Gastrocnemius medialis (tissue), 4 donors: ENCODE measurements at regions not wholly inside any gene's neighbourhood (a gene's known extent, or its start where the extent isn't known, plus 50 kb on each side); places are given as distances from the start of the nearest gene placed in this dataset.

ENCODE experiments used
- ATAC-seq, 2 donors: fragments of 150-250 bp; one replicate each; pipeline ENCODE4 v1.9.1; 2016
- DNase-seq, 2 donors: peaks; one replicate each; pipeline ENCODE4 v3.0.0-alpha.2; 2019
- H3K27ac ChIP-seq, 4 donors: fragments of 200-600 bp; sonication (generic); 1 replicate in 1 of 4; 2 replicates in 3 of 4; pipeline ENCODE4 v1.5.1; 2016 to 2018; ENCODE audit warnings: mild to moderate bottlenecking in 2 of 4, moderate library complexity in 1 of 4
- H3K27me3 ChIP-seq, 3 donors: fragments of 200-600 bp; sonication (generic) in 2 of 3; 1 replicate in 1 of 3; 2 replicates in 2 of 3; pipeline versions ENCODE4 v1.5.1 to v1.6.0; 2016 to 2019; ENCODE audit warnings: mild to moderate bottlenecking in 1 of 3, moderate library complexity in 1 of 3
- H3K36me3 ChIP-seq, 2 donors: fragments of 200-600 bp; sonication (generic) in 1 of 2; one replicate each; pipeline ENCODE4 v1.5.1; 2017 to 2018
- H3K4me1 ChIP-seq, 2 donors: fragments of 200-600 bp; sonication (generic) in 1 of 2; one replicate each; pipeline ENCODE4 v1.5.1; 2016 to 2017; ENCODE audit warnings: mild to moderate bottlenecking in 2 of 2
- H3K4me3 ChIP-seq, 4 donors: fragments of 200-600 bp; sonication (generic) in 3 of 4; 1 replicate in 1 of 4; 2 replicates in 3 of 4; pipeline ENCODE4 v1.5.1; 2016 to 2019; ENCODE audit warnings: mild to moderate bottlenecking in 2 of 4
- H3K9me3 ChIP-seq, 3 donors: fragments of 200-600 bp; sonication (generic) in 2 of 3; 1 replicate in 1 of 3; 2 replicates in 2 of 3; pipeline ENCODE4 v1.5.1; 2016 to 2019
- POLR2A ChIP-seq, 2 donors: fragments of 450-650 bp; IDR thresholded peaks; one replicate each; pipeline ENCODE4 v1.6.1; 2017; ENCODE audit warnings: antibody characterized with exemption in 2 of 2, mild to moderate bottlenecking in 2 of 2, moderate library complexity in 2 of 2
- in situ Hi-C, 4 donors: fragments of 200-750 bp; cut with MboI; loops; one replicate each; pipeline versions ENCODE4 v1.15.0 to v1.8.0; 2017; ENCODE audit warnings: low sequenced_read_pairs in 4 of 4
- intact Hi-C: fragments of 100-400 bp; cut with DNase I; formaldehyde crosslinking; loops from one replicate; pipeline ENCODE4 v1.15.1; 2023; ENCODE audit warnings: low total_unique reads
- TF ChIP-seq, protein P1 (sequence below), 5 experiments: fragments of 450-650 bp in 3 of 5; fragments of 200-600 bp in 2 of 5; sonication (generic) in 2 of 5; IDR thresholded peaks in 4 of 5; conservative IDR thresholded peaks in 1 of 5; 1 replicate in 4 of 5; 2 replicates in 1 of 5; pipeline ENCODE4 v1.5.1; 2016 to 2019; ENCODE audit warnings: antibody characterized with exemption in 5 of 5, mild to moderate bottlenecking in 3 of 5, moderate library complexity in 3 of 5

DNA sequence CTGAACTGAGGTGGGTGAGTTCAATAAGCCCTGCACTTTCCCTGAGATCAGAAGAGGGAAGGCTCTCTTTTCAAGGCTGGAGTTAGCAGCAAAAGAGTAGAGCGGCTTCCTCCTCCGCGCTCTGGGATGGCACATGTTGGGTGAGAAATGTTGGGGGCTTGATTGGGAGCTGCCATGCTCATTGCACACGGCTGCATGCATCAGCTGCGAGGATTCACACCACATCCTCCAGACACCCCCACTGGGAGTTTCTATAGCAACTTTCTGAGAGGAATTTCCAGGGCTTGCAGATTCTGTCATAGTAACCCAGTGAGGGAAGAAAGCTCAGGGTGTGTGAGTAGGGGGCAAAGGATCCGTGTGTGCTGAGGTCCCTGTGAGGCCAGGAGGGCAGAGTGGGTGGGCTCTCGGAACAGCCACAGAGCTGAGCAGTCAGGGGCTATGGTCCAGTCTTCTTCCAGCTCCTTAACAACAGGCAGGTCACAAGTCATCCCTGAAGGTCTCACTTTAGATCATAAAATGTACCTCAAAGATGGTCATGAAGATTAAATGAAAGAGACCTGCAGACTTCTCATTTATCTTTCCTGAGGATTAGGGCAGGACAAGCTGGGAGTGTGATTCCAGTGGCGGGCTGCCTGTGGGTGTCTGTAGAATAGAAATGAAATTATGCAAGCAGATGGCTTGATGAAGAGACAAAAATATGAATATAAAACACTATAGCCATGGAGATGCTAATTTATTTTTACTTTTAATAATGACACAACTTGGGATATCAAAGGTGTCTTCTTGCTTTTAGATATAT, 75.7 kb upstream of the CHRNA7 start:
- H3K4me3 ChIP-seq = no peak overlapping the region
- DNase-seq = no peak
- no peaks in the 10 kb centered on the region for H3K9me3 ChIP-seq
- ATAC-seq = no peak
- H3K27ac ChIP-seq = no peak overlapping the region
- peaks cover 0 to 3% (median 0%) of the 10 kb centered on the region in 3 donors for H3K27me3 ChIP-seq
- TF ChIP-seq, protein P1, sequence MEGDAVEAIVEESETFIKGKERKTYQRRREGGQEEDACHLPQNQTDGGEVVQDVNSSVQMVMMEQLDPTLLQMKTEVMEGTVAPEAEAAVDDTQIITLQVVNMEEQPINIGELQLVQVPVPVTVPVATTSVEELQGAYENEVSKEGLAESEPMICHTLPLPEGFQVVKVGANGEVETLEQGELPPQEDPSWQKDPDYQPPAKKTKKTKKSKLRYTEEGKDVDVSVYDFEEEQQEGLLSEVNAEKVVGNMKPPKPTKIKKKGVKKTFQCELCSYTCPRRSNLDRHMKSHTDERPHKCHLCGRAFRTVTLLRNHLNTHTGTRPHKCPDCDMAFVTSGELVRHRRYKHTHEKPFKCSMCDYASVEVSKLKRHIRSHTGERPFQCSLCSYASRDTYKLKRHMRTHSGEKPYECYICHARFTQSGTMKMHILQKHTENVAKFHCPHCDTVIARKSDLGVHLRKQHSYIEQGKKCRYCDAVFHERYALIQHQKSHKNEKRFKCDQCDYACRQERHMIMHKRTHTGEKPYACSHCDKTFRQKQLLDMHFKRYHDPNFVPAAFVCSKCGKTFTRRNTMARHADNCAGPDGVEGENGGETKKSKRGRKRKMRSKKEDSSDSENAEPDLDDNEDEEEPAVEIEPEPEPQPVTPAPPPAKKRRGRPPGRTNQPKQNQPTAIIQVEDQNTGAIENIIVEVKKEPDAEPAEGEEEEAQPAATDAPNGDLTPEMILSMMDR (IDR thresholded peaks at IDR 0.05 in 4 of 5, conservative IDR thresholded peaks at IDR 0.05 in 1 of 5) = no peak
- no peak for TF ChIP-seq POLR2A (IDR thresholded peaks at IDR 0.05)
- no peaks in the 10 kb centered on the region for H3K36me3 ChIP-seq
- in situ Hi-C loops (no loop called here), intact Hi-C loops (no loop called here)
- H3K4me1 ChIP-seq = no peaks in the 10 kb centered on the region

GRCh38 chr15:31955734-31956133, 74.6 kb upstream of the CHRNA7 start:
- intact Hi-C loops = no loop called here
- peaks cover 0 to 3% (median 0%) of the 10 kb centered on the region in 3 donors for H3K27me3 ChIP-seq
- no peak for ATAC-seq
- H3K27ac ChIP-seq = no peak overlapping the region
- H3K36me3 ChIP-seq = no peaks in the 10 kb centered on the region
- no peaks in the 10 kb centered on the region for H3K4me1 ChIP-seq
- H3K4me3 ChIP-seq = no peak overlapping the region
- no peaks in the 10 kb centered on the region for H3K9me3 ChIP-seq
- no peak for DNase-seq
- TF ChIP-seq POLR2A (IDR thresholded peaks at IDR 0.05) = no peak
- TF ChIP-seq, protein P1 (IDR thresholded peaks at IDR 0.05 in 4 of 5, conservative IDR thresholded peaks at IDR 0.05 in 1 of 5) = no peak
- in situ Hi-C loops = no loop called here

- no peak overlapping the region for H3K4me3 ChIP-seq
- ATAC-seq (no peak), DNase-seq (no peak)
- no peak for TF ChIP-seq POLR2A (IDR thresholded peaks at IDR 0.05)
- TF ChIP-seq, protein P1 (IDR thresholded peaks at IDR 0.05 in 4 of 5, conservative IDR thresholded peaks at IDR 0.05 in 1 of 5) = no peak
- H3K9me3 ChIP-seq = no peaks in the 10 kb centered on the region
- H3K27ac ChIP-seq = no peak overlapping the region
- in situ Hi-C loops = no loop called here
- H3K4me1 ChIP-seq = no peaks in the 10 kb centered on the region
- peaks cover 0 to 3% (median 0%) of the 10 kb centered on the region in 3 donors for H3K27me3 ChIP-seq
- intact Hi-C loops = no loop called here
- H3K36me3 ChIP-seq = no peaks in the 10 kb centered on the region
Measured at GRCh38 chr15:31957581-31957980, 72.7 kb upstream of the CHRNA7 start.

DNA sequence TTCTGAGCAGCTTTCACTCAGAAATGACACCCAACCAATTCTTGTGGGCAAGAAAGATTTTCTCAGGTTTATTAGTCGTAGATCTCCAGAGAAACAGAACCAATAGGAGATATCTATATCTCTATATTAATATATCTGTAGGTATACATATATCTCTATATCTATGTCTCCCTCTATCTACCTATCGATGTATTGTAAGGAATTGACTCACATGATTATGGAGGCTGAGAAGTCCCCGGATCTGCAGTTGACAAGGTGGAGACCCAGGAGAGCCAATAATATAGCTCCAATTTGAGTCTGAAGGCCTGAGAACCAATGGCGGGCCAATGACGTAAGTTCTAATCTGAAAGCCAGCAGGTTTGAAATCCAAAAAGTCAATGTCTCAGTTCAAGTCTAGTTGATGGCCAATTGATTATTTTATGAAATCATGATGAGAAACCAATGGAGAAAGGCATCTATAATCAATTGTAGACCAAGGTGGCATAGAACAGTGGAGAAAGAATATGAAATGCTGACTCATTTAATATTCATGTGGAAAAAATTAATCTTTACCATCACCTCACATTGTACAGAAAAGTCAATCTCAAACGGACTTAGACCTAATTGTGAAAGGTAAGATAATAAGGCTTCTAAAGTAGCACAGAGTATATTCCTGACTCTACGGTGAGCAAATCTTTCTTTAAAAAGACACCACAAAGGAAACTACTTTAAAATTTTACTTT, 65.6 kb upstream of the CHRNA7 start:
- H3K9me3 ChIP-seq = no peaks in the 10 kb centered on the region
- intact Hi-C loops = no loop called here
- ATAC-seq (no peak), DNase-seq (no peak)
- H3K4me1 ChIP-seq = no peaks in the 10 kb centered on the region
- H3K36me3 ChIP-seq = no peaks in the 10 kb centered on the region
- H3K4me3 ChIP-seq = no peak overlapping the region
- in situ Hi-C loops = no loop called here
- H3K27ac ChIP-seq = no peak overlapping the region
- TF ChIP-seq, protein P1 (IDR thresholded peaks at IDR 0.05 in 4 of 5, conservative IDR thresholded peaks at IDR 0.05 in 1 of 5) = no peak
- TF ChIP-seq POLR2A (IDR thresholded peaks at IDR 0.05) = no peak
- no peaks in the 10 kb centered on the region for H3K27me3 ChIP-seq
